OCI-LY3 (cell line): ENCODE measurements at regions not wholly inside any gene's neighbourhood (a gene's known extent, or its start where the extent isn't known, plus 50 kb on each side); places are given as distances from the start of the nearest gene placed in this dataset.

Source experiments
- EZH2phosphoT487 ChIP-seq: fragments of 200-600 bp; shearing (Covaris generic); IDR thresholded peaks from 2 replicates; pipeline ENCODE4 v1.6.1; 2018; ENCODE audit warnings: antibody characterized with exemption, mixed run types, low read depth
- TF ChIP-seq, protein P1 (sequence below): fragments of 200-600, 300-600 bp; sonication (generic); IDR thresholded peaks from 2 replicates; pipeline ENCODE4 v1.5.1; 2014; ENCODE audit warnings: antibody characterized with exemption, low read length, low read depth

DNA sequence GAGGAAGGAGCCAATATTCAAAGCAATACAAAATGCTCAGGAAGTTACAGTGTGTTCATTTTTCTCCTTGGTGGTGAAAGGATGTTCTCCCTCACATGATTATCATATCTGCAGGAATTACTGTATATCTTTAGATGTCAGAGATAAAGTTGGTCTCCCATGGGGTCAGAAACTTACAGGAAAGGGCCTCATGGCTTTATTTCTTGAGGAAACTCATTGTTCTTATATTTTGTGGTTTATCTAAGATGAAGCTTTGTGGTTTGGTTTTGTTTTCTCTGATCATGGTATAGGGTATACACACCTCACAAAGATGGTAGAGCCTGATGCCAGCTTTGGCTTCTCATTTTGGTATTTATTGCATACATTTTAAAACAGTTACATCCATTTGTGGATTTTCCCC is 100.5 kb upstream of the STXBP5 start:
- TF ChIP-seq, protein P1, sequence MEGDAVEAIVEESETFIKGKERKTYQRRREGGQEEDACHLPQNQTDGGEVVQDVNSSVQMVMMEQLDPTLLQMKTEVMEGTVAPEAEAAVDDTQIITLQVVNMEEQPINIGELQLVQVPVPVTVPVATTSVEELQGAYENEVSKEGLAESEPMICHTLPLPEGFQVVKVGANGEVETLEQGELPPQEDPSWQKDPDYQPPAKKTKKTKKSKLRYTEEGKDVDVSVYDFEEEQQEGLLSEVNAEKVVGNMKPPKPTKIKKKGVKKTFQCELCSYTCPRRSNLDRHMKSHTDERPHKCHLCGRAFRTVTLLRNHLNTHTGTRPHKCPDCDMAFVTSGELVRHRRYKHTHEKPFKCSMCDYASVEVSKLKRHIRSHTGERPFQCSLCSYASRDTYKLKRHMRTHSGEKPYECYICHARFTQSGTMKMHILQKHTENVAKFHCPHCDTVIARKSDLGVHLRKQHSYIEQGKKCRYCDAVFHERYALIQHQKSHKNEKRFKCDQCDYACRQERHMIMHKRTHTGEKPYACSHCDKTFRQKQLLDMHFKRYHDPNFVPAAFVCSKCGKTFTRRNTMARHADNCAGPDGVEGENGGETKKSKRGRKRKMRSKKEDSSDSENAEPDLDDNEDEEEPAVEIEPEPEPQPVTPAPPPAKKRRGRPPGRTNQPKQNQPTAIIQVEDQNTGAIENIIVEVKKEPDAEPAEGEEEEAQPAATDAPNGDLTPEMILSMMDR = no peak
- no peak for TF ChIP-seq EZH2phosphoT487
